K562 (cell line): ENCODE measurements at regions not wholly inside any gene's neighbourhood (a gene's known extent, or its start where the extent isn't known, plus 50 kb on each side); places are given as distances from the start of the nearest gene placed in this dataset.

Experiments used
- ATAC-seq: fragments of 200-7000 bp; cut with Tn5 transposase; 3 replicates; pipeline ENCODE4 v1.9.1; 2020; ENCODE audit warnings: moderate library complexity
- BruUV-seq: library from RNA; stranded (reverse); fragments of 400-500 nt; replicated peaks from 2 replicates; lab custom pipeline; 2021; lab: Mats Ljungman, UMichigan
- CTCF ChIA-PET: fragments of 300-600 bp; formaldehyde crosslinking; extraction: SDS; loops from one replicate; lab custom pipeline; 2021; ENCODE audit warnings: low intra/inter-chr PET ratio; lab: Yijun Ruan, JAX
- POLR2A ChIA-PET: fragments of 300-600, 350-650 bp; sonication (Branson Sonifier 250); formaldehyde crosslinking; extraction: SDS; loops from one replicate; lab custom pipeline; 2021; ENCODE audit warnings: antibody characterized with exemption, inconsistent platforms; lab: Yijun Ruan, JAX
- DNase-seq, 4 experiments: peaks; one replicate each; pipeline versions ENCODE4 v3.0.0 to v3.0.0-alpha.2; 2011 to 2018; ENCODE audit warnings: low spot score in 3 of 4, mixed read lengths in 3 of 4; ENCODE audit errors: extremely low read depth in 1 of 4
- FAIRE-seq: peaks from 2 replicates; lab custom pipeline; 2011; peaks lifted over from hg19 to GRCh38; lab: Jason Lieb, UNC
- H2AFZ ChIP-seq: 2 replicates; pipeline ENCODE4 v1.6.0; 2011; ENCODE audit warnings: low read depth, low read length, control low read depth, inconsistent platforms
- H3K27ac ChIP-seq: fragments of 200-600 bp; 3 replicates; pipeline ENCODE4 v1.8.0; 2011; ENCODE audit warnings: low read depth, mild to moderate bottlenecking, control low read depth, inconsistent platforms, low read length, moderate library complexity, mixed read lengths; ENCODE audit errors: extremely low read depth
- H3K27me3 ChIP-seq, 2 experiments: fragments of 300-600 bp in 1 of 2; 2 replicates in 1 of 2; 3 replicates in 1 of 2; pipeline versions ENCODE4 v1.6.0 to v1.8.0; 2011; ENCODE audit warnings: inconsistent platforms in 2 of 2, low read length in 2 of 2, mild to moderate bottlenecking in 1 of 2, mixed read lengths in 1 of 2, moderate library complexity in 1 of 2; ENCODE audit not compliant: control insufficient read depth in 2 of 2, insufficient read depth in 2 of 2
- H3K36me3 ChIP-seq: fragments of 300-600 bp; 3 replicates; pipeline ENCODE4 v1.8.0; 2011; ENCODE audit warnings: mild to moderate bottlenecking, low read length, inconsistent platforms; ENCODE audit not compliant: control insufficient read depth, insufficient read depth
- H3K4me1 ChIP-seq, 2 experiments: fragments of 200-600 bp in 1 of 2; replicated peaks in 1 of 2; 2 replicates in 1 of 2; 3 replicates in 1 of 2; pipeline versions ENCODE4 v1.5.1 to v1.8.0; 2011; ENCODE audit warnings: inconsistent platforms in 2 of 2, low read length in 2 of 2, mild to moderate bottlenecking in 1 of 2, mixed read lengths in 1 of 2, moderate library complexity in 1 of 2; ENCODE audit not compliant: control insufficient read depth in 2 of 2, insufficient read depth in 2 of 2
- H3K4me2 ChIP-seq: 2 replicates; pipeline ENCODE4 v1.6.1; 2011; ENCODE audit warnings: low read length, control low read depth, inconsistent platforms, mixed read lengths; ENCODE audit not compliant: insufficient read depth
- H3K4me3 ChIP-seq: fragments of 200-600 bp; sonication (generic), shearing (Covaris generic); 2 replicates; pipeline ENCODE4 v1.5.1; 2016; ENCODE audit warnings: control low read depth, inconsistent platforms
- H3K79me2 ChIP-seq: fragments of 200-600 bp; 3 replicates; pipeline ENCODE4 v1.8.0; 2011; ENCODE audit warnings: low read length, inconsistent platforms; ENCODE audit not compliant: control insufficient read depth, insufficient read depth
- H3K9ac ChIP-seq, 2 experiments: 2 replicates each; pipeline versions ENCODE4 v1.6.0 to v1.6.1; 2011; ENCODE audit warnings: low read depth in 2 of 2, low read length in 2 of 2, control low read depth in 1 of 2, inconsistent platforms in 1 of 2, mild to moderate bottlenecking in 1 of 2, mixed read lengths in 1 of 2; ENCODE audit not compliant: insufficient read depth in 1 of 2
- H3K9me1 ChIP-seq: one replicate; pipeline ENCODE4 v1.6.0; 2011; ENCODE audit warnings: inconsistent platforms, mild to moderate bottlenecking, low read length, moderate library complexity; ENCODE audit not compliant: control insufficient read depth, insufficient read depth
- H3K9me3 ChIP-seq: replicated peaks from 2 replicates; pipeline ENCODE4 v1.5.1; 2011; ENCODE audit warnings: low read depth, low read length, inconsistent platforms; ENCODE audit not compliant: control insufficient read depth, insufficient read depth
- H4K20me1 ChIP-seq: replicated peaks from 2 replicates; pipeline ENCODE4 v1.6.1; 2011; ENCODE audit warnings: low read length, inconsistent platforms, mixed read lengths; ENCODE audit not compliant: control insufficient read depth, insufficient read depth
- BRF1 ChIP-seq: IDR thresholded peaks from 3 replicates; pipeline ENCODE4 v1.6.1; 2011; ENCODE audit warnings: borderline replicate concordance, mild to moderate bottlenecking; ENCODE audit not compliant: insufficient read length; ENCODE audit errors: extremely low read depth
- HNRNPUL1 ChIP-seq: fragments of 200-400 bp; formaldehyde crosslinking; IDR thresholded peaks from 2 replicates; pipeline ENCODE4 v1.6.1; 2017; ENCODE audit warnings: low read length
- TAF9B ChIP-seq: fragments of 450-650 bp; IDR thresholded peaks from 2 replicates; pipeline ENCODE4 v1.6.1; 2018; ENCODE audit warnings: mild to moderate bottlenecking; ENCODE audit not compliant: partially characterized antibody
- TCF7 ChIP-seq: sonication (generic); IDR thresholded peaks from 2 replicates; pipeline ENCODE4 v1.6.1; 2016; ENCODE audit warnings: antibody characterized with exemption, borderline replicate concordance
- ZNF583 ChIP-seq: fragments of 250-450 bp; sonication (Bioruptor Pico); IDR thresholded peaks from 2 replicates; pipeline ENCODE4 v1.4.0; 2020
- ZNF707 ChIP-seq: fragments of 250-450 bp; sonication (Bioruptor Pico); conservative IDR thresholded peaks from 2 replicates; pipeline ENCODE4 v1.8.0; 2022; ENCODE audit warnings: inconsistent platforms, mild to moderate bottlenecking, moderate library complexity
- WGBS: fragments of 100-300 bp; shearing (Covaris generic); methylation state at CpG from one replicate; pipeline ENCODE4 v1.1.6; 2016; ENCODE audit warnings: low coverage, mixed read lengths; ENCODE audit not compliant: insufficient coverage; ENCODE audit errors: missing lambda C conversion rate; 5-methylcytosine and 5-hydroxymethylcytosine counted together
- in situ Hi-C: fragments of 300-500 bp; cut with MboI; formaldehyde crosslinking; loops from 4 replicates; pipeline ENCODE4 v1.15.0; 2018; ENCODE audit warnings: inconsistent platforms, mixed read lengths
- intact Hi-C: fragments of 100-400 bp; cut with micrococcal nuclease; formaldehyde crosslinking; loops from 2 replicates; pipeline ENCODE4 v1.14.2; 2022
- TF ChIP-seq, protein P1 (sequence below), 2 experiments: fragments of 450-650 bp; conservative IDR thresholded peaks; 2 replicates each; pipeline ENCODE4 v1.6.1; 2017; ENCODE audit warnings: mild to moderate bottlenecking in 2 of 2, moderate library complexity in 2 of 2
- TF ChIP-seq, protein P2 (sequence below): fragments of 250-450 bp; sonication (Bioruptor Pico); IDR thresholded peaks from 2 replicates; pipeline ENCODE4 v1.8.0; 2021; ENCODE audit warnings: moderate library complexity, mild to moderate bottlenecking, inconsistent platforms
- TF ChIP-seq, protein P3 (sequence below): fragments of 250-450 bp; sonication (Bioruptor Pico); IDR thresholded peaks from 2 replicates; pipeline ENCODE4 v1.5.0; 2022; ENCODE audit warnings: mild to moderate bottlenecking

DNA sequence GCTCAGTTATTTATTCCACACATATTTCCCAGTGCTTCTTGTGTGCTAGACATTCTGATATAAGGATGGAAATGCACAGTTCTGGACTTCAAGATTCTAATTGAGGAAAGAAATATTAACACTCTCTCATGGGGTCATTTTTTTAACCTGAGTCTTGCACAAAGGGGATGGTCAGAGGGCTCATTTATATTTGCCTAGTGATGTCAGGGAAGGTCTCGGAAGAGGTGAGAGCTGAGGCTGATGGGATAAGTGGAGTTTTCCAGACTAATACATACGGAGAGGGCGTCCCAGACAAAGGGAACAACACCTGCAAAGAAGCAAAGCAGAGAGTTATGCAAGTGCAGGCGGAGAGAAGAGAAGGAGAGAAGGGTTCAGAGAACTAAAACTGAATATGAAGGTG, 1304.6 kb upstream of the TENM4 start (continued):
- TF ChIP-seq, protein P1, sequence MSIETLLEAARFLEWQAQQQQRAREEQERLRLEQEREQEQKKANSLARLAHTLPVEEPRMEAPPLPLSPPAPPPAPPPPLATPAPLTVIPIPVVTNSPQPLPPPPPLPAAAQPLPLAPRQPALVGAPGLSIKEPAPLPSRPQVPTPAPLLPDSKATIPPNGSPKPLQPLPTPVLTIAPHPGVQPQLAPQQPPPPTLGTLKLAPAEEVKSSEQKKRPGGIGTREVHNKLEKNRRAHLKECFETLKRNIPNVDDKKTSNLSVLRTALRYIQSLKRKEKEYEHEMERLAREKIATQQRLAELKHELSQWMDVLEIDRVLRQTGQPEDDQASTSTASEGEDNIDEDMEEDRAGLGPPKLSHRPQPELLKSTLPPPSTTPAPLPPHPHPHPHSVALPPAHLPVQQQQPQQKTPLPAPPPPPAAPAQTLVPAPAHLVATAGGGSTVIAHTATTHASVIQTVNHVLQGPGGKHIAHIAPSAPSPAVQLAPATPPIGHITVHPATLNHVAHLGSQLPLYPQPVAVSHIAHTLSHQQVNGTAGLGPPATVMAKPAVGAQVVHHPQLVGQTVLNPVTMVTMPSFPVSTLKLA (conservative IDR thresholded peaks at IDR 0.05) = no peak

DNA sequence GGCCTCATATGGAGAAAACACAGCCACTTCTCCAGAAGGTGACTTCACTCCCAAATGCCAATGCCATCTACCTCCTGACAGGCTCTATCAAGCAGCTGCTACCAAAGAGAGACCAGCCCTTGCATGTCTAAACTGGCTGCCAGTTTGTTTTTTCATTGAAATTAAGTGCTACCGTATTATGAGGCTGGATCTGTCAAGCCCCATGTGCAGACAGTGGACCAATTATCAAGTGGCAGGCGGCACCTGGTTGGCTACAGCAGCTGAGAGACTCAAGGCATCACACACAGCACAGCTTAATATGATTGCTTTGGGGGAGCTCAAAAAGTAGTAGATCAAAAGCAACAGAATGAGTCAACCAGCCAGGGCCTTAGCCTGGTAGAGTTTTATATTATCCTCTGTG, 1293.0 kb upstream of the TENM4 start:
- H3K36me3 ChIP-seq = no peaks in the 10 kb centered on the region
- H3K9me1 ChIP-seq = no peaks in the 10 kb centered on the region
- no peak overlapping the region for H3K4me2 ChIP-seq
- H3K79me2 ChIP-seq = no peaks in the 10 kb centered on the region
- H3K27ac ChIP-seq = no peak overlapping the region
- no peaks in the 10 kb centered on the region for H3K27me3 ChIP-seq
- DNase-seq (no peak), ATAC-seq (no peak), FAIRE-seq (no peak)
- CTCF ChIA-PET = no interaction called here
- no TSS peak for BruUV-seq
- WGBS = 8% methylated on average over 2 of the region's 2 CpGs
- H3K4me1 ChIP-seq = no peaks in the 10 kb centered on the region
- in situ Hi-C loops = no loop called here
- TF ChIP-seq TCF7 = no peak
- no peak for TF ChIP-seq ZNF583 (CRISPR knock-in tag)
- no peak for TF ChIP-seq ZNF707 (CRISPR knock-in tag)
- TF ChIP-seq, protein P2, sequence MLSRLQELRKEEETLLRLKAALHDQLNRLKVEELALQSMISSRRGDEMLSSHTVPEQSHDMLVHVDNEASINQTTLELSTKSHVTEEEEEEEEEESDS (CRISPR knock-in tag) = no peak
- TF ChIP-seq, protein P3, sequence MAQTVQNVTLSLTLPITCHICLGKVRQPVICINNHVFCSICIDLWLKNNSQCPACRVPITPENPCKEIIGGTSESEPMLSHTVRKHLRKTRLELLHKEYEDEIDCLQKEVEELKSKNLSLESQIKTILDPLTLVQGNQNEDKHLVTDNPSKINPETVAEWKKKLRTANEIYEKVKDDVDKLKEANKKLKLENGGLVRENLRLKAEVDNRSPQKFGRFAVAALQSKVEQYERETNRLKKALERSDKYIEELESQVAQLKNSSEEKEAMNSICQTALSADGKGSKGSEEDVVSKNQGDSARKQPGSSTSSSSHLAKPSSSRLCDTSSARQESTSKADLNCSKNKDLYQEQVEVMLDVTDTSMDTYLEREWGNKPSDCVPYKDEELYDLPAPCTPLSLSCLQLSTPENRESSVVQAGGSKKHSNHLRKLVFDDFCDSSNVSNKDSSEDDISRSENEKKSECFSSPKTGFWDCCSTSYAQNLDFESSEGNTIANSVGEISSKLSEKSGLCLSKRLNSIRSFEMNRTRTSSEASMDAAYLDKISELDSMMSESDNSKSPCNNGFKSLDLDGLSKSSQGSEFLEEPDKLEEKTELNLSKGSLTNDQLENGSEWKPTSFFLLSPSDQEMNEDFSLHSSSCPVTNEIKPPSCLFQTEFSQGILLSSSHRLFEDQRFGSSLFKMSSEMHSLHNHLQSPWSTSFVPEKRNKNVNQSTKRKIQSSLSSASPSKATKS (CRISPR knock-in tag) = no peak
- no peak for TF ChIP-seq BRF1
- TF ChIP-seq TAF9B = no peak
- no peak for TF ChIP-seq HNRNPUL1
- TF ChIP-seq, all 486 proteins: peak for 0
- intact Hi-C loops = no loop called here
- Histone ChIP-seq H2AFZ (no peak overlapping the region), H3K9ac (no peak overlapping the region), H3K9me3 (no peaks in the 10 kb centered on the region), H4K20me1 (no peaks in the 10 kb centered on the region), H3K4me3 (no peak overlapping the region)
- POLR2A ChIA-PET = no interaction called here
